ENCODE measurements at regions not wholly inside any gene's neighbourhood (a gene's known extent, or its start where the extent isn't known, plus 50 kb on each side); places are given as distances from the start of the nearest gene placed in this dataset.

DNA sequence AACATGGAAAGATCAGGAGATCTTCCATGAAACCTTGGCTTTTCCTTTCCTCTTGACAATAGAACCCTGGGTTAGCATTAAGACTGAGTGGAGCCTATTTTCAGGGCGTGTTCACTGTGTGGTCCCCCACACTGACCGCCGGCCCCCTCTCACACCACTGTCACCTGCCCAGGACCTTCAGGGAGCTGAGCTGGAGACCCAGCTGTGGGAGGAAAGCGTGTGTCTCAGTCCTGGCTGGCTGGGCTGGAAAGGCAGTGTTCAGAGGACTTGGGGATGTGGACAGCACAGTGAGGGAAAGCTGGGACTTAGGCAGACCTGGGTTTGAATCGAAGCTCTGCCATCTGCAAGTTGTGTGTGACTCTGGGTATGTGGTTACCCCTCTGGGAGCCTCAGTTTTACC, 268.1 kb downstream of the NSG2 start:
- no peak for TF ChIP-seq EZH2 (IDR thresholded peaks at IDR 0.05; ENCODE audit: insufficient read depth, poor library complexity, severe bottlenecking)
- no peak for TF ChIP-seq EZH2phosphoT487 (IDR thresholded peaks at IDR 0.05; ENCODE audit: insufficient read depth, low read depth)
